Gastrocnemius medialis (tissue), 4 donors: ENCODE measurements at regions not wholly inside any gene's neighbourhood (a gene's known extent, or its start where the extent isn't known, plus 50 kb on each side); places are given as distances from the start of the nearest gene placed in this dataset.

Source experiments
- CTCF ChIP-seq, 5 experiments: fragments of 450-650 bp in 3 of 5; fragments of 200-600 bp in 2 of 5; sonication (generic) in 2 of 5; IDR thresholded peaks in 4 of 5; conservative IDR thresholded peaks in 1 of 5; 1 replicate in 4 of 5; 2 replicates in 1 of 5; pipeline ENCODE4 v1.5.1; 2016 to 2019; ENCODE audit warnings: antibody characterized with exemption in 5 of 5, mild to moderate bottlenecking in 3 of 5, moderate library complexity in 3 of 5
- POLR2A ChIP-seq, 2 donors: fragments of 450-650 bp; IDR thresholded peaks; one replicate each; pipeline ENCODE4 v1.6.1; 2017; ENCODE audit warnings: antibody characterized with exemption in 2 of 2, mild to moderate bottlenecking in 2 of 2, moderate library complexity in 2 of 2

- TF ChIP-seq CTCF (IDR thresholded peaks at IDR 0.05 in 4 of 5, conservative IDR thresholded peaks at IDR 0.05 in 1 of 5) (no peak), POLR2A (IDR thresholded peaks at IDR 0.05) (no peak)
Measured at GRCh38 chr4:125123570-125124109, 191.1 kb upstream of the FAT4 start.
